Activated CD4-positive, alpha-beta T cell treated with anti-CD3 and anti-CD28 coated beads for 48 hours (primary cell): ENCODE measurements at regions not wholly inside any gene's neighbourhood (a gene's known extent, or its start where the extent isn't known, plus 50 kb on each side); places are given as distances from the start of the nearest gene placed in this dataset.
A peak's percentile ranks its signal among the peaks of the same experiment; 100 is the strongest.

Source experiments
- DNase-seq: peaks from one replicate; pipeline ENCODE4 v3.0.0-alpha.2; 2020

DNA sequence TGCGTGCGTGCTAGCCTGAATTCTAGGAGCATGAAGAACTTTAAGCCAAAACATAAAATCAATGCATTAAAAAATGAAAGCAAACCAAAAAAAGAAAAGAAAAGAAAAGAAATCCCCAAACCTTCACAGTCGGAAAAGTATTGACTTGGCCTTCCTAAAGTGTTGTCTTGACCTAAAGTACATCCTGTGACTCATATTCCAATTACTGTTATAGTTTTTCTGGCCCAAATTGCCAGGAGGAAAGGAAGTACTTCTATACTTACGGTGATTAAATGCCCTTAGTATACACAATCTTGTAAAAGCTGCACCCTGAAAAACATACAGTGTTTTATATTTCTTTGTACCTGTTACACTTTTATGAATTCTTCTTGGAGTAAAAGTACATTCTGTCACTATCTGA, 512.8 kb downstream of the ANKRD50 start:
- DNase-seq: no peak

- DNase-seq: no peak
These were observed 510.9 kb downstream of the ANKRD50 start for GRCh38 chr4:124201636-124202035.

DNA sequence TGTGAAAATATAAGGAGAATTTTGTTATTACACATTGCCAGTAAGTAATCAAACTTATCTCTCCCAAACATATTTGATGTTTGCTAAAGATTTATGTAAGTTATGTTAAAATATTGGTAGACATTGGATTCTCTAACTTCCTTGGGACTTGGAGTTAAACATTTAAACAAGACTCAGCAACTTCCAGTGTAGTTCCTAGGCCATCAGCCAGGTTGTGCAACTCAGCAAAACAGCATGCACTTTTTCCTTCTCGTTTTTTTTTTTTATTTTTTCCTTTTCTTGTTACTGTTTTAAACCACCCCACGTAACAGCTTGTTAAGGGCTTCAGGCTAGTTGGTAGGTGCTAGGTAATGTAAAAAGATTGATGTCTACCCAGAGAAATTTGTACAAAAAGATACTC, 510.4 kb downstream of the ANKRD50 start:
- DNase-seq: no peak

DNA sequence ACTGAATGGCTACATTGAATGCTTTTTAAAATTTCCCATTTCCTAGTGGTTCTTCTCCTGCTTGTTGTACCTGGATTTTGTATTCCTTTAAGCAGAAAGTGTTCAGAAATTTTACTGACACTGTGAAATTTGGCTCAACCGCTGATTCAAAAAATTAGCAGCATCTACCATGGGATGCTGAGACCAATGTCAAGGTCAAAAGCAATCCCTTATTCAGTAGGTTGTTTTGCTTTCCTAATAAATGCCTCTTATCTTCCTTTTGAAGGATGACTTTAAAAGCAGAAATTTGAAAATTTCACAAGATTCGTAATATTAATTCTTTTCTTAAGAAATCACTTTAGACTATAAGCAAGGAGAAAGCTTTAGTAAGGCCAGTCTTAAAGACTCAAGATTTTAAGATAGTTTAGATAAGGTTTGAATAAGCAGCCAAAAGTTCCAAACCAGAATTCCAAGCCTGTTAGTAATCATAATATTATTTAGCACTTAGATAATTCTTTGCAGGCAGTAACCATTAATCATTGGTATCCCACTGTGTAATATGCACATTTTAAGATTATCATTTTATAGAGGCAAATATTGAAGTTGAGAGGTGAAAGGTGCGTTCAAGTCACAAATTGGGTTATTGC, 508.8 kb downstream of the ANKRD50 start:
- DNase-seq: no peak

DNA sequence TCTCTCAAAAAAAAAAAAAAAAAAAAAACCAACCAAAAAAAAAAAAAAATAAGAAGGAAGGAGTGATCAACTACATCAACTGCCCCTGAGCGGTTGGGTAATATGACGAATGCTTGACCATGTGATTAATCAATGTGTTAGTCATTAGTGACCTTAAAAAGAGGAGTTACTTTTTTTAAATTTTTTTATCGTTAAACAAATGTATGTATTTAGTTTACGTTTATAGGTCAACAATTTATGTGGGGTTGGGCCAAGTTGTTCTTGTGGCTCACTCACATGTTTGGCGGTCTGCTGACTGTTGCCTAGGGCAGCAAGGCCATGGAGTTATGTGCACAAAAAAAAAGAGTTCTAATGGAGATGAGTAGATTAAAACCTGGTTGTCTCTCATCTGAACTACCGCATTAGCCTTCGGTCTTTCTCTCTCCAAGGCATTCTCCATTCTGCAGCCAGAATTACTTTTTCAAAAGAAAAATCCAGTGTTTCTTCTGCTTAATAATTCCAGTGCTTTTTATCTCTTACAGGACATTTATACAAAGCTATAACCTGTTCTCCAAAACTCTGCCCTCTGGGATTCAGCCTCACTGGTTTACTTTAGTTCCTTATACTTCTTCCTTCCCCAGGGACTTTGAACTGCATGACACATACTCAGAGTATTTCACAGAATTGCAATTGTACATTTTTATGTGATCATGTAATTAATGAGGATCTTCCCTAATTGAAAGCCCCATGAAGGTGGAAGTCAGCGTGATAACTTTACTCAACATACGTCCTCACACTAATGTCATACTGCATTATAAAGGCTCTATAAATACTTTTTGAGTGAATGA, 505.5 kb downstream of the ANKRD50 start:
- DNase-seq: no peak

DNA sequence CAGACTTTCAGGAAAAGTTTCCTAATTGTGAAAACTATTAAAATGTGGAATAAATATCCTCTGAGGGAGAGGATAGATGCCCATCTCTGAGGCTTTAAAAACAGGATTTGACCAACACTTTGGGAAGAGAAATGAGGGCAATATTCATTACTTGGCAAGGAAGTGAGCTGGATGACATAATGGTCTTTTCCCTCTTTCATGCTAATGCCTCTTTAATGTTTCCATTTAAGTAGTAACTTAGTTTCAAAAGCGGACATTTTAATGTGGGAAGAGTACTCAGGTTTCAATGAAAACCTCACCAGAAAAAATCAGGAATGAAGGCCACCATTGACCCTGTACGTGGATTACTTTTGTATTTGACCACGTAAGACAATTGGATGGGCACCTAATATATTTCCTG, 503.3 kb downstream of the ANKRD50 start:
- no peak for DNase-seq

GRCh38 chr4:124209626-124210025, 502.9 kb downstream of the ANKRD50 start:
- DNase-seq: no peak

DNA sequence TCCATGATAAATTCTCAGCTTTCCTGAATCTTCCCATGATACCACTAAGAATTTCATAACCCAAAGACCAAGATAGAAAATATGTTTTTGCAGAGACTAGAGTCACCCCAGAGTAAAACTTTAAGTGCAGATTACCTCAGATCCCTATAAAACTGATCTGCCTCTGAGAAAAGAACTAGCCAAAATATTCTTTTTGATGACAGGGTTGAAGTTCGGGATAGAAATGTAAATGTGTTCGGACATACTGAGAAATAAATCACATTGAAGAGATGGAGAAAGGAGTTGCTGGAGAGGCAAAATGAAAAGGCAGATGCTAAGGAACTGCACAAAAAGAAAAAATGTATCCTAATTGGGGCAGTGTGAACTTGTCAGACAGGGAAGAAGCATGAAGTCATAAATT, 501.8 kb downstream of the ANKRD50 start:
- DNase-seq: no peak

- no peak for DNase-seq
These were observed 499.5 kb downstream of the ANKRD50 start for GRCh38 chr4:124212815-124213630.

- DNase-seq: no peak
These were observed 493.1 kb downstream of the ANKRD50 start for GRCh38 chr4:124219389-124219788.

GRCh38 chr4:124224256-124224655, 488.3 kb downstream of the ANKRD50 start:
- DNase-seq: no peak

- no peak for DNase-seq
These were observed 484.6 kb downstream of the ANKRD50 start for GRCh38 chr4:124227981-124228380.

- DNase-seq: no peak
These were observed 482.3 kb downstream of the ANKRD50 start for GRCh38 chr4:124230268-124230667.

GRCh38 chr4:124234771-124235170, 477.8 kb downstream of the ANKRD50 start:
- no peak for DNase-seq

DNA sequence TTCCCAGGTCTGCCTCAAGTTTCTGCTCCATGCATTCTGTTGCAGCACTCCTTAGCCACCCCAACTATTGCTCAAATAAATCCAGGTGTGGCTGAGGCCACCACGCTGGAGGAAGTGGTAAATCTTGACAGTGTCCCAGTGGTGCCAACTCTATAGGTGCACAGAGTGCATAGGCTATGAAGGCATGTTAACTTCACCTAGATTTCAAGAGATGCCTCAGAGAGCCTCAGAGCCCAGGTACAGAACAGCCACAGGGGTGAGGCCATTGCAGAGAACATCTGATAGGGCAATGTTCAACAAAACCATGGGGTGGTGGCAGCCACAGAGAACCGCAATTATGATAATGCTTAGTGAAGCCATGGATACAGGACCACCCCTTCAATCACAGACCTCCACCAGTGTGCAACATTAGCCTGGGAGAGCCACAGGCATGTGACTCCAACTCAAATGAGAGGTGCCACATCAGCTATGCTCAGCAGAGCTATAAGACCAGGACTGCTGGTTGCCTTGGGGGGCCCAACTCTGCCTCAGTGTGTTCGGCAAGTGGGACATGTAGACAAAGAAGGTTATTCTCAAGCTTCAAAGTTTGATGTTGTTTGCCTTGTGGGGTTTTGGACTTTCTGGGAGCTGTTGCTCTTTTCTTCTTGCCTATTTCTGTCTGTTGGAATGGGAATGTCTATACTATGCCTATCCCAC, 468.7 kb downstream of the ANKRD50 start:
- no peak for DNase-seq

GRCh38 chr4:124253080-124253479, 459.5 kb downstream of the ANKRD50 start:
- DNase-seq: no peak

- peak; percentile 56 for DNase-seq
These were observed 450.0 kb downstream of the ANKRD50 start for GRCh38 chr4:124262211-124263179.

- no peak for DNase-seq
These were observed 446.8 kb downstream of the ANKRD50 start for GRCh38 chr4:124265701-124266100.

GRCh38 chr4:124266721-124267120, 445.8 kb downstream of the ANKRD50 start:
- no peak for DNase-seq

DNA sequence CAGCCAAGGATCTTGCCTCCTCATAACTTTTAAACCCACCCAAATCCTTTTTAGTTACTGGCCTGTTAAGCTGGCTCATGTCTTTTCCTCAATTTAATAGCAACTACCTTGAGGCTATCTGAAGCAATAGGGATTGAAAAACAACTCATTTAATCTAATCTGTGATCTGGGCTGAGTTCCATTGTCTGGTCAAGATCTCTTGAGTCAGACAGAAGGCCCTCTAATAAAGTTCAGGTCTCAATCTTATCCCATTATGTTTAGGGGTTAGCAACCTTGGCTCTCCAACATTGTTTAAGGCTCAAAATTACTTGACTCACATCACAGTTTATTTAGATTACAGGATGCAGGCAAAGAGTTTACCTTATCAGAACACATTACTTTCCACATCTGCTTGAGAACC, 436.1 kb downstream of the ANKRD50 start:
- DNase-seq: no peak

GRCh38 chr4:124277691-124278090, 434.8 kb downstream of the ANKRD50 start:
- DNase-seq: no peak

DNA sequence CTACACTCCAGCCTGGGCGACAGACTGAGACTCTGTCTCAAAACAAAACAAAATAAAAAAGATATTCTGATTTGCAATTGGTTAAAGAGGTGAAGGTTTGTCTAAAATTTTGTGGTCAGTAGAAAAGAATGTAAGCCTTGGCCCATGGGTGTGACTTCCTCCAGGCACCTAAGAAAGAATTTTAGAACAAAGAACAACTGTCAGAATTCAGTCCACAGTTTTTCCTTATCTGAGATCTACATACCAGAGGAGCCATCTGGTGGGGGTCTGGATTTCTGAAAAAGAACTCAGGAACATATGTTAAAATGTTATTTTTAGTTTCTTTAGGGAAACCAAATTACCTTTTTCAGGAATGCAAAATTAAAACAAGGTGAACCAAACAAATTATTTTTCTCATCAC, 434.1 kb downstream of the ANKRD50 start:
- DNase-seq: no peak
